ENCODE measurements at regions not wholly inside any gene's neighbourhood (a gene's known extent, or its start where the extent isn't known, plus 50 kb on each side); places are given as distances from the start of the nearest gene placed in this dataset.
"Not testable (repeated sequence)": the region's sequence is repeated elsewhere in the genome, so short reads cannot be mapped to it uniquely, and the experiment has no call there.

DNA sequence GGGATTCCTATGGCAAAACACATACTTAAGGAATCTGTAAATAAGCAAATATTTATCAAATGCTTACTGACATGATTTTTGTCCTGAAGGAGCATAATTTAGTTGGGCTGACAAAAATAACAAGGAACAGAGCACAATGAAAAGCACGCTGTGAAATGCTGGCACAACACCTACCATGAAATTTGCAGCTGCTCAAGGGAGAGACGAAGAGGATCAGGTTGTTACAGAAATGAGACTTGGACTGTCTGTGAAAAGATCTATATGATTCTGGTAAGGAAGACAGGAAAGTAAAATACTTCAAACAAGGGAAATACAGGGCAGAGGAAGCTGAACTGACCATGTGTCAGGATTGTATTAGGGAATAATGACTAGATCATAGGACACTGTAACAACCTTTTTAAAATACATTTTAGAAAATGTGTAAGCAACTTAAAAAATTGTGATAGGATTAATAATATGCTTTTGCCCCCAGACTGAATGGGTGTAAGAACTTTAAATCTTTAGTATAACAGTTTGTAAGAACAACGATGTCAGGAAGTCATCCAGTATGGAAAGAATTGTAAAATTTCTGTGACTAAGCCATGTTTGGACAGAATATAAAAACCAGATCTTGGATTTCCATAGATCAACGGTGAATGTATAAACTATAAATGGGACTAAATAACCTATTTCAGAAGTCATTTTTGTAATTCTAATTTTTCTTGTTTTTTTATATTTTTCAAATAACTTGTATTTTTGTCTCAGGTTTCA lies 1556.0 kb downstream of the EFNB2 start:
- DNase-seq (ENCODE audit: low read depth): no peak

DNA sequence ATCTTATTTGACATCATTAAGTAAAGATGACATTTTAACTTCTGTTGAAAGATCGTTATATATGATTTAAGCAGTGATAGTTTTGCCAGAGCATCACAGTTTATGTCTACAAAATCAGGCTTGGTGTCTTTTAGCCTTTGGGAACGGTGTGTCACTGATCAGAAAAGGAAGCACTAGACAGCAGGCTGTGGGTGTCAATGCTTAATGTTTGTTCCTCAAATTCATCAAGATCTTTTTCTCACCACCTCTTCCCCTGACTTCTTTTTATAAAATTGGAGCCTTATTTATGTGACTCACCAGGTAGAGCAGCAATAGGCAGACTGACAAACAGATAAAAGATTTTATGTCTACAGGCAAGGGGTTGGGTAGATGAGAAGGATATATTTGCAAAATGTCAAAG lies 1558.5 kb downstream of the EFNB2 start:
- DNase-seq (ENCODE audit: low read depth): no peak

DNA sequence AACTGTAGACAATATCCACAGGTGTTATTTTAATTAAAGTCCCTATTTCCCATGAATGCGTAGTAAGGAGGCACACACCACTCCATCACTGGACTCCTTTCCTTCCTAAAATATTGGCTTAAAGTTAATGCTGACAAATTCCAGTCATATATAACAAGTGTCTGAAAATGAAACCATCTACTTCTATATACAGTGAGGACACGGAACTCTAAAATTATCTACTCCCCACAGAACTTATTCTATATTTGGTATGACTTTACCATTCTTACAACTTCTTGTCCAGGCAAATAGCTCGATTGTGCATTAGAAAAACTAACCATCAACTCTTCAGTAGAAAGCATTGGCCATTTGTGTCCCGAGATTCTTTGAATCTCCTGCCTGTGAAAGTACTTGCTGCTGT lies 1560.2 kb downstream of the EFNB2 start:
- DNase-seq (ENCODE audit: low read depth): no peak

DNA sequence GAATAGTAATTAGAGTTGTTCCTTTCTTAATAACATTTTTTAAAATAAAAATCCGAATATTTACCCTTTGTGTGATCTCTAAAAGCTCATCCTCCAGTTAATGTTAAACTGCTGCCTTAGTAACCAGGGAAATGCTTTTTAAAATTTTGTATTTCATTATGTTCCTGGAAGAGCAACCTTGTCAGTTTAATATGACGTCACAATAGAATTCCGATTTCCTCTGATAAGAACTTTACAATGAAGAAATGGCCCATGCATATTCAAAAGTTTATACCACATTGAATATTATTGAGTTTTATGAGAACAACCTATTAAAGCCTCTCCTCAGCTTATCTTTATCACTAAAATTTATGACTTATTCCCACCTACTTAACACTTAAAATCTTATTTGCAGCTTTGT lies 1566.6 kb downstream of the EFNB2 start:
- no peak for DNase-seq (ENCODE audit: low read depth)

DNA sequence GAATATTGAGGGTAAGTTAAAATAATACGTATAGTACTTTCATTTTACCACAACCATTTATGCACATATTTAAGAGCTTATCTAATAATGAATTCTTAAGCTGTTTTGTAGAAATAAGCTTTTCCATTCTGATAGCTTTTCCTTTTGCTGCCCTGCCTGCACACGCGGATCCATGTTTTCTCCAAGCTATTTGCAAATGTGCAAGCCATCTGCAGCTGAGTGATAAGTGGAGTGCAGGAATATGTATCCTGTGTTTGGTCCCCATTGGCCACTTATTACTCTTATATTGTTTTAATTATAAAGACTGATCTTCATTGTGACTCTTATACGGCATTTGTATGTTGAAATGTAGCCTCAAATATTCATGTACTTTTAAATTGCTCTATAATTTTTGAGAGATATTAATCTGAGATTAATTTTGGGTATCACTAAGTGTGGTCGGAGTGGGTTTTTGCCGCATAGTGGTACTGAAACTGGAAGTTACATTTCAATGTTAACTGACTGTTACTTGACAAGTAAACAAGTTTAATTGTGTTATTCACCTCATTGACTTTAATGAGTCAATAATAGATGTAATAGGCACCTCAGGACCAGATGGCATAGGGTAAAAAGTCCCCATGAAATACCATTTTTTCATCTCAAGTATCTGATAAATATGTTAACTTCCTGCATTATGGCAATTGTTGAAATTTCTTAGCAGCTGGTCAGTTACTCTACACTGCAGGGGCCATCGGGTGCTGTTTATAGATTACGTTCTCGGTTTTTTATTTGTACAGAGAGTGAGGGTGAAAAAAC lies 1567.4 kb downstream of the EFNB2 start:
- DNase-seq (ENCODE audit: low read depth): peak; percentile 6

DNA sequence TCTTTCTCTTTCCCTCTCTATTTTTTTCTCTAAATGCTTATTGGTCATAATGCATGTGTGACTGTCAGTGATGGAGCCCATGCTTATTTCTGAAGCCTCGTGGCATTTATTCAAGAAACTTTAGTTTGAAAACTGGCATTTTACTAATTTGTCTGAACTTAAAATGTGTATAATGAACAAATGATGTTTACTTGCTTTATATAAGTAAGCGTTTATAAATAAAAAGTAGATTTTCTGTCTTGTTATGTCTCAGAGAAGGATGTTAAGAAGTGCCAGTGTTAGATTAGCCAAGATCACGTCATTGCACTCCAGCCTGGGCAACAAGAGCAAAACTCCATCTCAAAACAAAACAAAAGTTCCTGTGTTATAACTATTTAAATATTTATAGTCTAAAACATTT lies 1568.1 kb downstream of the EFNB2 start:
- DNase-seq (ENCODE audit: low read depth): no peak

DNA sequence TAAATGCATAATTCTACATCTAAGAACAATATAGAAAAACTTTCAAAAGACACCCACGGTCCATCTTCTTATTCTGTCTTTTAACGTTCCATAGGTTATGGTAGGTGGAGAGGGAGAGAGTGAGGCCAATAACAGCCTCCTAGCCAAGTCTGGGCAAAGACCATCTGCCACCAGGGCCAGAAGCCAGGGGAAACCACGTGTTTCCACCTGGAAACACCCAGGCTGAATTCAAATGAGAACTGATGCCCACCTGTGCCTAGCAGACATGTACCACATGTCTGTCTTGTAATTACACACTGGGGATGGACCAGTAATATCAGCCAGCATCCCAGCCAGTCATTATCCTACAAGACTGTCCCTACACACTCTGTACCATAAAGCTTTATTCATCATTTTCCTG lies 1573.1 kb downstream of the EFNB2 start:
- no peak for DNase-seq (ENCODE audit: low read depth)

DNA sequence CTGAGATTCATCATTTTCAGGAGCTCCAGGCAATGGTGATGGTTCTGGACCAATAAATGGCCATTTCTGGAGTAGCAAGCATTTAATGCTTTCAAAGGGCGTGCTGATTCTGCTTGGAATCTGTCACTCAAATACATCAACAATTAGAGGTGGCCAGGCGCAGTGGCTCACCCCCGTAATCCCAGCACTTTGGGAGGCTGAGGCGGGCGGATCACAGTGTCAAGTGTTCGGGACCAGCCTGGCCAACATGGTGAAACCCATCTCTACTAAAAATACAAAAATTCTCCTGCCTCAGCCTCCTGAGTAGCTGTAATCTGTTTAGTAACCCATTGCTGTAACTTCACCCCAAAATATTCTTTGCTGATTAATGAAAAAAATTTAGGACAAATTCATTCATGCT lies 1574.2 kb downstream of the EFNB2 start:
- DNase-seq (ENCODE audit: low read depth): no peak

DNA sequence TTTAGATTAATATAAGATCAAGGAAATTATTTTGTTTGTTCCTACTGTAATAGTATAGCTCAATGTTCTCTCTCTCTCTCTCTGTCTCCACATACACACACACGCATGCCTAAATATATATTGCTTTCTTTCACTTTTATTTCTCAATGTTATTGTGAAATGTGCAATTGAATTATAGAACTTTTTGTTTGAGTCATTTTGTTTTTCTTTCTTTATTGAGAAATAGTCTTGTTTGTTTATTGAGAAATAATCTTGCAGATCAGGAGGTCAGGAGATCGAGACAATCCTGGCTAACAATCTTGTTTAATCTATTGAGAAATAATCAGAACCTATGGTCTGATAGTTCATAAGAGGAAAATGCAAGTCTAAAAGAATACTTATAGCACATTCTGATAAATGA lies 1581.3 kb downstream of the EFNB2 start:
- no peak for DNase-seq (ENCODE audit: low read depth)

DNA sequence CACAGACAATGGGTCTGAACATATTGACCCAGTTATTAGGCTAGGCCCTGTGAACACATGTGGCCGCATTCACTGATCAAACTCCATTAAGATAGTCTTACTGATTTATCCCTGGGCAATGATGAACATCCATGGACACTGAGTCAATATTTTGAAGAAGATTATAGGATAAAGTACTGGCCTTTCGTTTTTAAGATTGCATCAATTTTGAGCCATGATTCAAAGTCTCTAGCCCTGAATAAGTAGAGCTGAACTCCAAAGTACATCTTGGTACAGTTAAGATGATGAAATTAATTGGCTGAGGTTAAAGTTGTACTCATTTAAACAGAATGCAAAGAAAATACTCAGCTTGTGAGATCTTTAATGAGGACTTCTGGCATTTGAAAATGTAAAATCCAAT lies 1581.9 kb downstream of the EFNB2 start:
- DNase-seq (ENCODE audit: low read depth): no peak

DNA sequence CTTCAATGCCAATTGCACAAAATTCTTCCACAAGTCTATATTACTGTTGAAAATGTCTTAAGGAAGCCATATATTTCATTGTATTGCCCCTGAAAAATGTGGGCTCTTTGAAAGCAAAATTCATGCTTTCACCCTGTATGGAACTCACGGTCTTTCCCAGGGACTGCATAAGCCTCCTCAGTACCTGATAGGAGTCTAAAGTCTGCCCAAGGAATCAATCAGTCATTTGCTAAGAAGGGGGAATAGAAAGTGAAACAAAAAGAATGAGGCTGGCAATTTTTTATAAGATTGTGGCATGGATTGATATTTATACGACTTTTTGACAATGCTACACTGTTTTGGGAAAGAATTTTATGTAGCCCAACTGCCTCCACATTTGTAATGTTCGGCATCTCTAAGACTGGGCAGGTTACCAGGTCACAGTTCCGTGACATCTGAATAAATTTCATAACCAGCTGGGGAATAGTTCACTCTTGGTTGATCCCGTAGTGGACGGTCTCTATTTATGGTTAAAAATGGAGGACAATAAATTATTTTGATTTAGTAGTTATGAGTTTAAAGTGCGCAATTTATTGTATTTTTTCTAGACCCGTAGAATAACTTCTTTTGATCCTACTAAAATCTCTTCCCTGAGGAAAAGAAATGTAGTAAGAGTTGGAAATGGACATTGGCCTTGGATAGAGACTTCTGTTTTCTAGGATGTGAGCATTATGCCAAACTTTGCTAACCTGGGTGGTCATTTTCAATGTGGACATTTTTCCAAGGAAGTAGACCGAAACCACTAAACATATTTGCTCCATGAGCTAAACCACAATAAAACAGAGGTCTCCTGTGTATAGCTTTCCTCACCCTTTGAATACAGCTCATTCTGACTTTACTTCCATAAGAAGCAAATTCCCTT lies 1585.4 kb downstream of the EFNB2 start:
- DNase-seq (ENCODE audit: low read depth): peak; percentile 82

DNA sequence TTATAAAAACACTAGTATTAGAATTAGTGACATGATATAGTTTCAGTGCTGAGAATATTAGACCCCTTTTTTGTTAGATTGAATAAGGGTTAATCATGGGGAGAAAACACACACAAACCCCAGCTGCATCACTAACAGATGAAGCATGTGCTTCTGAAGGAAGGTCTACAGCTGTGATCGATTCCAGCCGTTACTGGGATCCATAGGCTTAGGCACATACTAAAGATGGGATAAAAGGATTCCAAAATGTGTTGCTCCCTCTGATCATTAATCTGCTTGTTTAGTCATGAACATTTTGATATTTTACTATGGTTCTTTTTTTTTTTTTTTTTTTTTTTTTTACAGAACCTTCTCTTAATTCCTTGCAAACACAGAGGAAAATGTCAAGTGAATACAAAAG lies 1591.3 kb downstream of the EFNB2 start:
- DNase-seq (ENCODE audit: low read depth): no peak

DNA sequence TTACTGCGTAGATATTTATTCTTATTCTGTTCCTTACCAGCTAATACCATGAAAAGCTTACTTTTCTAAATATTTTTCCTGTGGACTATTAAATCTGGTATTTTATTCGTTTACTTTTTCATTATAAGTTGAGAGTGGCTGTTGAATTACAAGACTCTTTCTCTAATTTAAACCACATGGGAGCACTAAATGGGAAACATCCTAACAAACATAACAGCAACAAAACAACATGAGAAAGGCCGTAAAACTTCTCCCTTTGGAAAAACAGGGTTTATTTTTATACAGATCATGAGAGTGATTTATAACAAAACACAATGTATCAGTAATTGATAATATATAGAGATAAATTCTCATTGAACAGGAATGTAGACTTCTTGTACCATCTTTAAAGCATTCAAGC lies 1592.1 kb downstream of the EFNB2 start:
- no peak for DNase-seq (ENCODE audit: low read depth)

DNA sequence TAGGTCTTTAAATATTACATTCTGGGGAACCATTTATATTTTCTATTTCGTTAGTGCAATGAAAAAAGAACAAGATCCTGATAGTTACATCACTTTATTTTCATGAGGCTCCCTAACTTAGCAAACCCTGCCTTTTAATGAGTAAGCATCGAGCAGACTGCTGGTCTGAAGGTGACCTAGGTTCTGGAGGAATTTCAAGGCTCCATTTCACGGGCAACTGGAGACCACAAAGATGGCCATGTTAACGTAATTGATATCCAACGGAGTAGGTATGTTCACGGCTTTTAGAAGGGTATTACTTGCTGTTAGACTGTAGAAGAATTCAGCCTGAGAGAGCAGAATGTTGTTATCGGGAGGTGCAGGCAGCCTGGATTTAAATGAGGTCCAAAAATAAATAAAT lies 1597.6 kb downstream of the EFNB2 start:
- no peak for DNase-seq (ENCODE audit: low read depth)

DNA sequence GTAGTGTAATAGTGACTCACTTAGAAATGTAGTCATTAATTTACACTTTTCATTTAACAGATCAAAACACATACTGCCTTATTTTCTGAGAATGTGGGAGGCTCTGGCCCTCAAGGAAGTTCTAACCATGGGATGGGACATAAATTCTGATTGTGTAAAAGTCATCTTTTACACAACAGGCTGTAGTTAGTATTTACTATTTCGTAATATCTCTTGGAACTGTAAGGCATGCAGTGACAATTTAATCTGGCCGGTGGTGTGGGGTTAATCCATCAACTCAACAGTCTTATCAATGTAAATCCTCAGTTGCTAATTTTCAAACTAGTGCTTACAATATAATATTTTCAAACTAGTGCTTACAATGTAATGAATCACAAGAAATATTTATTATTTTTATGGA lies 1599.2 kb downstream of the EFNB2 start:
- no peak for DNase-seq (ENCODE audit: low read depth)

DNA sequence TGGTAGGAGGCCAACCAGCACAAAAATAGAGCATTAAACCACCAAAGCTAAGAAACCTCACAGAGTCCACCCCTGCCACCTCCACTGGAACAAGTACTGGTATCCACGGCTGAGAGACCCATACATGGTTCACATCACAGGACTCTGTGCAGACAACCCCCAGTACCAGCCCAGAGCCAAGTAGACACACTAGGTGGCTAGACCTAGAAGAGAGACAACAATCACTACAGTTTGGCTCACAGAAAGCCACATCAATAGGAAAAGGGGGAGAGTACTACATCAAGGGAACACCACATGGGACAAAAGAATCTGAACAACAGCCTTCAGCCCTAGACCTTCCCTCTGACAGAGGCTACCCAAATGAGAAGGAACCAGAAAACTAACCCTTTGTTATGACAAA lies 1614.9 kb downstream of the EFNB2 start:
- DNase-seq (ENCODE audit: low read depth): not testable (repeated sequence)

DNA sequence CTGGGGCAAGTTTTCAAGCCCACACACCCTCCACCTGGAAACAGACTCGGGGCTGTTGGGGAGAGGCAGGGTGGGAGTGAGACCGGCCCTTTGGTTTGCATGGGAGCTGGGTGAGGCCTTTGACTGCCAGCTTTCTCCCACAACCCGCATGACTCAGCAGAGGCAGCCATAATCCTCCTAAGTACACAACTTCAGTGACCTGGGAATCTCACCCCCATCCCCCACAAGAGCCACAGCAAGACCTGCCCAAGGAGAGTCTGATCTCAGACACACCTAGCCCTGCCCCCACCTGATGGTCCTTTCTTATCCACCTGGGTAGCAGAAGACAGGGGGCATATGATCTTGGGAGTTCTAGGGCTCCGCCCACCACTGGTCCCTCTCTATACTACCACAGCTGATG lies 1615.4 kb downstream of the EFNB2 start:
- DNase-seq (ENCODE audit: low read depth): no peak

DNA sequence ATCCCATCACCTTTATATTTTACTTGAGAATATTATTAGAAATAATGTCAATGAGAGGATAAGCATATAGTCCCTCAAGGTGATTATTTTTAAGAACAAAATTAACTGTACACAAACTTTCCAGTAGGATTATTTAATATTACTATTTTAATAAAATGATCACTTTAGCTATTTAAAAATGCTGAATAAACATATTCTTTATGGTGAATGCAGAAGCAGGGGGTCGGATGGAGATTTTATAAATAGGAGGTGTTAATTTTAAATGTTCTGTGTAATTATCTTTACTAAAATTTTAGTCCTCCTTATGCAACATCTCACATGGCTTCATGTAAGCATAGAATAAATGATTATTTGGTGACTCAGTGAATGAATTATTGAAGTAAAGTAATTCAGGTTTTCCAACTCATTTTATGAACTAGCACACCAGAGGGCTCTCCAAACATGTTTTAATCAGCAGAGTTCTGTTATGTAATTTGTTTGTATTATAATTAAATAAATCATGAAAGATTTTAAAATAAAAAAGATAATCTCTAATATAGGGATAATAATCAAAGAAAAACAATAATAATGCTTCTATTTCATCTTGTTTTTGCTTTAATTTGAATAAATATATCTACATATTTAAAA lies 1635.2 kb downstream of the EFNB2 start:
- DNase-seq (ENCODE audit: low read depth): no peak

DNA sequence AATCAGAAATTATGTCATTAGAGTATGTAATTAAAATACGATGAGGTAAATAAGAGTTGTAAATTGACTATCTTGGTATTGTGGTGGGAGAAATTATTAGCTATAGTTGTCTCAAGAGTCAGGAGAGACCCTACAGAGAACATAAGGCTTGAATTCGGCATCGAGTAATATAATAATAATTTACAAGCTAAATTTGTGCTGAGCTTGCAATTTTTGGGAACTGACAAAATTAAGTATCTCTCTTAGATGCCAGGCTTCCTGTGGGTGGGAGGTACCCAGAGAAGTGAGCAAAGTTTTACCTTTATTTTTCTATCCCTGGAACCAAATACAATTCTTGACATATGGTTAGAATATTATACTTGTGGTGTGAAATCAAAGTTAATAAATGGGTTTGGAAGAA lies 1637.0 kb downstream of the EFNB2 start:
- no peak for DNase-seq (ENCODE audit: low read depth)

DNA sequence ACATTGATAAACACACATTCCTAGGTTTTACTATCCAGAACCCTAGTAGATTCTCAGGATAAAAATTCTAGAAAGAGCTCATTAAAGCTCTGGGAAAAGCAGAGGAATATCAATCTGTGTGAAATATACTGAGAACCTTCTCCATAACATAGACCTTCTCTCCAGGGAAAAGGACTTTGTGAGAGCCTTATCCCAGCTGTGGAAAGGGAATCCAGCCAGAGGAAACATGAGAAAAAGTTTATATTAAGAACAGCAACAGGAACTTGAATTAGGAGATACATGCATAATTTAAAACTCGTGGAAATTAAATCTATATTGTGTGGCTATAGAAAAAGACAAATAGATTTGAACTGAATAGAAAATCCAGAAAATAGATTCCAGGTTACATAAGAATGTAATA lies 1639.9 kb downstream of the EFNB2 start:
- DNase-seq (ENCODE audit: low read depth): peak; percentile 34

DNA sequence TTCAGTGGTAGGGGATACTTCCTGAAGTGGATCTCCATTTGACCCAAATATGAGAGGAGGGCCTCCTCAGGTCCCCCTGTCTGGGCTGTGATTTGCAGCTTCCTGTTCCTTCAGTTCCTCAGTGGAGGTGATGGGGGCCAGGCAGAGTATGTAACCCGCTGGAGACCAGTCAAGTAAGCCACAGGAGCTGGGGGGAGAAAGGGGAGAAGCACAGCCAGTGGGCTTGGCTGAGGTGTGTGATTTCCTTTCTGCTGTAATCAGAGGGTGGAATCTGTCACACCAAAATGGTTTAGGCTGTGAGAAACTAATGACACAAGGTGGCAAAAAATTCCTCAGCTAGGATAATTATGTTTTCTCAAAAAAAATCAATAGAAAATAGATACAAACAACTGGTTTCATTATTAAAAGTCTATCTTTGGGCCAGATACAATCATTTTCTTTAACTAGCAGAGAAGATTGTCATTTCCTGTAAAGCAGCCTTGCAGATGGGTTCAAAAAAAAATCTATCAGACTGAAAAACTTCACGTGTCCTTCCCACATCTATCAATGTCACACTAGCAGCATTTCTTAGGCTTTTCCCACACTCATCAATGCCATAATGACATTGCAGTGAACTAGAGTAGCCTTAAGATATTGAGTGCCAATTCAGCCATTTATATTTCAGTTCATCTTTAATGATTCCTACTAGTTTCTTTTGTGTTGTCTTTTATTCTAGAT lies 1660.3 kb downstream of the EFNB2 start:
- DNase-seq (ENCODE audit: low read depth): no peak

All from forelimb muscle (tissue), 1 donor.